HG03039 (cell line): ENCODE measurements at regions not wholly inside any gene's neighbourhood (a gene's known extent, or its start where the extent isn't known, plus 50 kb on each side); places are given as distances from the start of the nearest gene placed in this dataset.
A peak's percentile ranks its signal among the peaks of the same experiment; 100 is the strongest.

ENCODE experiments used
- ATAC-seq: cut with Tn5 transposase; IDR thresholded peaks from one replicate; pipeline ENCODE4 v1.9.1; 2021; ENCODE audit warnings: mild to moderate bottlenecking, moderate library complexity; ENCODE audit not compliant: unreplicated experiment

GRCh38 chr3:102599819-102600576 is 165.2 kb downstream of the ZPLD1 start:
- no peak for ATAC-seq

- ATAC-seq, result no peak
These were observed 170.3 kb downstream of the ZPLD1 start for GRCh38 chr3:102605153-102605552.

GRCh38 chr3:102608875-102609274 is 174.1 kb downstream of the ZPLD1 start:
- ATAC-seq, result no peak

- no peak for ATAC-seq
These were observed 179.3 kb downstream of the ZPLD1 start for GRCh38 chr3:102614021-102614569.

- no peak for ATAC-seq
These were observed 179.8 kb downstream of the ZPLD1 start for GRCh38 chr3:102614585-102614984.

GRCh38 chr3:102617381-102617780 is 182.6 kb downstream of the ZPLD1 start:
- no peak for ATAC-seq

- no peak for ATAC-seq
These were observed 184.5 kb downstream of the ZPLD1 start for GRCh38 chr3:102619361-102619760.

GRCh38 chr3:102629943-102630342 is 195.1 kb downstream of the ZPLD1 start:
- ATAC-seq, result no peak

- no peak for ATAC-seq
These were observed 195.7 kb downstream of the ZPLD1 start for GRCh38 chr3:102630531-102630930.

- ATAC-seq, result no peak
These were observed 208.7 kb downstream of the ZPLD1 start for GRCh38 chr3:102643546-102643945.

- no peak for ATAC-seq
These were observed 211.7 kb downstream of the ZPLD1 start for GRCh38 chr3:102646557-102646956.

- no peak for ATAC-seq
These were observed 225.8 kb downstream of the ZPLD1 start for GRCh38 chr3:102660653-102661052.

- no peak for ATAC-seq
These were observed 227.1 kb downstream of the ZPLD1 start for GRCh38 chr3:102661707-102662497.

- ATAC-seq, result no peak
These were observed 227.6 kb downstream of the ZPLD1 start for GRCh38 chr3:102662498-102662772.

- ATAC-seq, result no peak
These were observed 229.3 kb downstream of the ZPLD1 start for GRCh38 chr3:102664126-102664525.

GRCh38 chr3:102665183-102665582 is 230.4 kb downstream of the ZPLD1 start:
- no peak for ATAC-seq

- ATAC-seq, result no peak
These were observed 233.4 kb downstream of the ZPLD1 start for GRCh38 chr3:102668247-102668646.

- no peak for ATAC-seq
These were observed 236.2 kb downstream of the ZPLD1 start for GRCh38 chr3:102670986-102671385.

- ATAC-seq, result no peak
These were observed 237.5 kb downstream of the ZPLD1 start for GRCh38 chr3:102672305-102672704.

- peak; percentile 91 for ATAC-seq
These were observed 238.7 kb downstream of the ZPLD1 start for GRCh38 chr3:102673271-102674115.

GRCh38 chr3:102674284-102674683 is 239.5 kb downstream of the ZPLD1 start:
- no peak for ATAC-seq
